SK-N-SH (cell line): ENCODE measurements at regions not wholly inside any gene's neighbourhood (a gene's known extent, or its start where the extent isn't known, plus 50 kb on each side); places are given as distances from the start of the nearest gene placed in this dataset.
"Not testable (repeated sequence)": the region's sequence is repeated elsewhere in the genome, so short reads cannot be mapped to it uniquely, and the experiment has no call there.

ENCODE experiments used
- CTCF ChIP-seq: fragments of 200-600 bp; sonication (generic); IDR thresholded peaks from 2 replicates; pipeline ENCODE4 v1.6.1; 2017; ENCODE audit warnings: antibody characterized with exemption, mild to moderate bottlenecking, moderate library complexity
- ELF1 ChIP-seq: IDR thresholded peaks from 2 replicates; pipeline ENCODE4 v1.4.0; 2012
- EP300 ChIP-seq, 2 experiments: IDR thresholded peaks; 2 replicates each; pipeline versions ENCODE4 v1.4.0 to v1.6.1; 2012; ENCODE audit warnings: borderline replicate concordance in 1 of 2, low read depth in 1 of 2, low read length in 1 of 2
- RCOR1 ChIP-seq: fragments of 150-350 bp; IDR thresholded peaks from 2 replicates; pipeline ENCODE4 v1.6.1; 2017; ENCODE audit warnings: antibody characterized with exemption, low read length
- TAF1 ChIP-seq: IDR thresholded peaks from 2 replicates; pipeline ENCODE4 v1.6.1; 2012; ENCODE audit warnings: low read depth, mild to moderate bottlenecking, low read length, moderate library complexity, borderline replicate concordance
- USF2 ChIP-seq: fragments of 150-350 bp; IDR thresholded peaks from 2 replicates; pipeline ENCODE4 v1.6.1; 2017; ENCODE audit warnings: antibody characterized with exemption, low read length, low read depth, borderline replicate concordance
- TF ChIP-seq, protein P1 (sequence below): IDR thresholded peaks from 2 replicates; pipeline ENCODE4 v1.6.1; 2012; ENCODE audit warnings: mild to moderate bottlenecking, low read depth, low read length, moderate library complexity
- TF ChIP-seq, protein P2 (sequence below): IDR thresholded peaks from 2 replicates; pipeline ENCODE4 v1.4.0; 2012; ENCODE audit warnings: low read depth

- TF ChIP-seq, protein P1, sequence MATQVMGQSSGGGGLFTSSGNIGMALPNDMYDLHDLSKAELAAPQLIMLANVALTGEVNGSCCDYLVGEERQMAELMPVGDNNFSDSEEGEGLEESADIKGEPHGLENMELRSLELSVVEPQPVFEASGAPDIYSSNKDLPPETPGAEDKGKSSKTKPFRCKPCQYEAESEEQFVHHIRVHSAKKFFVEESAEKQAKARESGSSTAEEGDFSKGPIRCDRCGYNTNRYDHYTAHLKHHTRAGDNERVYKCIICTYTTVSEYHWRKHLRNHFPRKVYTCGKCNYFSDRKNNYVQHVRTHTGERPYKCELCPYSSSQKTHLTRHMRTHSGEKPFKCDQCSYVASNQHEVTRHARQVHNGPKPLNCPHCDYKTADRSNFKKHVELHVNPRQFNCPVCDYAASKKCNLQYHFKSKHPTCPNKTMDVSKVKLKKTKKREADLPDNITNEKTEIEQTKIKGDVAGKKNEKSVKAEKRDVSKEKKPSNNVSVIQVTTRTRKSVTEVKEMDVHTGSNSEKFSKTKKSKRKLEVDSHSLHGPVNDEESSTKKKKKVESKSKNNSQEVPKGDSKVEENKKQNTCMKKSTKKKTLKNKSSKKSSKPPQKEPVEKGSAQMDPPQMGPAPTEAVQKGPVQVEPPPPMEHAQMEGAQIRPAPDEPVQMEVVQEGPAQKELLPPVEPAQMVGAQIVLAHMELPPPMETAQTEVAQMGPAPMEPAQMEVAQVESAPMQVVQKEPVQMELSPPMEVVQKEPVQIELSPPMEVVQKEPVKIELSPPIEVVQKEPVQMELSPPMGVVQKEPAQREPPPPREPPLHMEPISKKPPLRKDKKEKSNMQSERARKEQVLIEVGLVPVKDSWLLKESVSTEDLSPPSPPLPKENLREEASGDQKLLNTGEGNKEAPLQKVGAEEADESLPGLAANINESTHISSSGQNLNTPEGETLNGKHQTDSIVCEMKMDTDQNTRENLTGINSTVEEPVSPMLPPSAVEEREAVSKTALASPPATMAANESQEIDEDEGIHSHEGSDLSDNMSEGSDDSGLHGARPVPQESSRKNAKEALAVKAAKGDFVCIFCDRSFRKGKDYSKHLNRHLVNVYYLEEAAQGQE: not testable (repeated sequence)
- not testable (repeated sequence) for TF ChIP-seq CTCF; TAF1; USF2; EP300 (IDR thresholded peaks at IDR 0.05; ENCODE audit: borderline replicate concordance in 1 of 2, low read depth in 1 of 2, low read length in 1 of 2); RCOR1; ELF1
- TF ChIP-seq, protein P2, sequence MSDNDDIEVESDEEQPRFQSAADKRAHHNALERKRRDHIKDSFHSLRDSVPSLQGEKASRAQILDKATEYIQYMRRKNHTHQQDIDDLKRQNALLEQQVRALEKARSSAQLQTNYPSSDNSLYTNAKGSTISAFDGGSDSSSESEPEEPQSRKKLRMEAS: not testable (repeated sequence)
These were observed 319.9 kb downstream of the NPHP4 start for GRCh38 chr1:5672355-5672754.
